Upper lobe of left lung (tissue), 4 donors: ENCODE measurements at regions not wholly inside any gene's neighbourhood (a gene's known extent, or its start where the extent isn't known, plus 50 kb on each side); places are given as distances from the start of the nearest gene placed in this dataset.

ENCODE experiments used
- POLR2A ChIP-seq, 4 donors: fragments of 450-650 bp; IDR thresholded peaks; one replicate each; pipeline ENCODE4 v1.5.1; 2016 to 2017; ENCODE audit warnings: antibody characterized with exemption in 4 of 4, mild to moderate bottlenecking in 2 of 4
- TF ChIP-seq, protein P1 (sequence below), 6 experiments: fragments of 450-650 bp in 4 of 6; fragments of 200-600 bp in 2 of 6; sonication (generic) in 2 of 6; IDR thresholded peaks; one replicate each; pipeline ENCODE4 v1.5.1; 2016 to 2019; ENCODE audit warnings: antibody characterized with exemption in 6 of 6

DNA sequence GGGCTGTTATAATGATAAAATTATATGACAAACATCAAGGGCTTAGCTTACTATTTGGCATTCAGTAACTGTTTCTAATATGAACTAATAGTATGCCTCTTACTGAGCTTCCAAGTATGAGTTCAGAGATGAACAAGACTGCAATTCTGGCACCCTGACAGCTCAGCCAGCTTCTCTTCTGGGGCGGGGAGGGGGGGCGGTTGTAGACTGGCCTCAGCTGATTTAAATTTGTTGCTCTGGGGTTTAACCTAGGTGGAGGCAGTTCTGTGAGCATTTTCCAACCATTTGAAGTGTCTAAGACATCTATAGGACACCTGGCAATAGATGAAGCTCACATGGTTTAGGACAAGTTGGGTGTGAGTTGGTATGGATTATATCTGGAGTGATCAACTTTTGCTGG, 401.9 kb downstream of the QKI start:
- TF ChIP-seq, protein P1, sequence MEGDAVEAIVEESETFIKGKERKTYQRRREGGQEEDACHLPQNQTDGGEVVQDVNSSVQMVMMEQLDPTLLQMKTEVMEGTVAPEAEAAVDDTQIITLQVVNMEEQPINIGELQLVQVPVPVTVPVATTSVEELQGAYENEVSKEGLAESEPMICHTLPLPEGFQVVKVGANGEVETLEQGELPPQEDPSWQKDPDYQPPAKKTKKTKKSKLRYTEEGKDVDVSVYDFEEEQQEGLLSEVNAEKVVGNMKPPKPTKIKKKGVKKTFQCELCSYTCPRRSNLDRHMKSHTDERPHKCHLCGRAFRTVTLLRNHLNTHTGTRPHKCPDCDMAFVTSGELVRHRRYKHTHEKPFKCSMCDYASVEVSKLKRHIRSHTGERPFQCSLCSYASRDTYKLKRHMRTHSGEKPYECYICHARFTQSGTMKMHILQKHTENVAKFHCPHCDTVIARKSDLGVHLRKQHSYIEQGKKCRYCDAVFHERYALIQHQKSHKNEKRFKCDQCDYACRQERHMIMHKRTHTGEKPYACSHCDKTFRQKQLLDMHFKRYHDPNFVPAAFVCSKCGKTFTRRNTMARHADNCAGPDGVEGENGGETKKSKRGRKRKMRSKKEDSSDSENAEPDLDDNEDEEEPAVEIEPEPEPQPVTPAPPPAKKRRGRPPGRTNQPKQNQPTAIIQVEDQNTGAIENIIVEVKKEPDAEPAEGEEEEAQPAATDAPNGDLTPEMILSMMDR (IDR thresholded peaks at IDR 0.05) = no peak
- TF ChIP-seq POLR2A (IDR thresholded peaks at IDR 0.05) = no peak
